HEK293T (cell line): ENCODE measurements at regions not wholly inside any gene's neighbourhood (a gene's known extent, or its start where the extent isn't known, plus 50 kb on each side); places are given as distances from the start of the nearest gene placed in this dataset.

Experiments used
- ELF4 ChIP-seq: fragments of 450-650 bp; IDR thresholded peaks from 2 replicates; pipeline ENCODE4 v1.6.1; 2017; ENCODE audit warnings: antibody characterized with exemption
- FOXA1 ChIP-seq: fragments of 450-650 bp; IDR thresholded peaks from 2 replicates; pipeline ENCODE4 v1.6.1; 2016; ENCODE audit warnings: mild to moderate bottlenecking
- FOXK2 ChIP-seq: fragments of 450-650 bp; IDR thresholded peaks from 2 replicates; pipeline ENCODE4 v1.6.1; 2016; ENCODE audit warnings: mild to moderate bottlenecking
- FOXM1 ChIP-seq: fragments of 450-650 bp; IDR thresholded peaks from 2 replicates; pipeline ENCODE4 v1.6.1; 2017; ENCODE audit warnings: mild to moderate bottlenecking, borderline replicate concordance
- NFRKB ChIP-seq: fragments of 450-650 bp; IDR thresholded peaks from 2 replicates; pipeline ENCODE4 v1.6.1; 2016; ENCODE audit warnings: mild to moderate bottlenecking, moderate library complexity
- PKNOX1 ChIP-seq: fragments of 450-650 bp; IDR thresholded peaks from 2 replicates; pipeline ENCODE4 v1.6.1; 2016

- TF ChIP-seq FOXA1 (no peak), FOXM1 (no peak), ELF4 (no peak), NFRKB (no peak), PKNOX1 (no peak), FOXK2 (no peak)
Observed at GRCh38 chr2:174688079-174688478, 76.2 kb downstream of the CHRNA1 start.
